GM19397 (cell line): ENCODE measurements at regions not wholly inside any gene's neighbourhood (a gene's known extent, or its start where the extent isn't known, plus 50 kb on each side); places are given as distances from the start of the nearest gene placed in this dataset.
"Not testable (repeated sequence)": the region's sequence is repeated elsewhere in the genome, so short reads cannot be mapped to it uniquely, and the experiment has no call there.

Experiments used
- ATAC-seq: cut with Tn5 transposase; IDR thresholded peaks from one replicate; pipeline ENCODE4 v1.9.1; 2021; ENCODE audit warnings: mild to moderate bottlenecking, moderate library complexity; ENCODE audit not compliant: unreplicated experiment

DNA sequence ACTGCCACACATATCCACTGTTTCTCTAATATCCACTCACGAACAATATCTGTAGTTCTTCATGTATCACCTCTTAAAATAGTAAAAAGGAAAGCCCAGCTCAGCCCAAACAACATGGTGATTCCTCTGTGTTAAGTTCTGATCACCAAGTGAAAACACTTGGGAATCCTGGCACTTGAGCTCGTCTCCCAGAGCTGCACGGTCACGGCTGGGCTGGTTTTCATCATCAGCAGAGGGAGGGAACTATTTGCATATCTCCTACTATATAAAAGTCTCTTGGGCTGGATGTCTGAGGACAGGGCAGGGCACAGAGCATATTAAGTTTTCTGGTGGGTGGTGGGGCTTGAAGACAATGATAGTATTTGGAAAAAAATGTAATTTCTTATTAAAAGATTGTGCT lies 870.6 kb downstream of the TMEM121 start:
- no peak for ATAC-seq

DNA sequence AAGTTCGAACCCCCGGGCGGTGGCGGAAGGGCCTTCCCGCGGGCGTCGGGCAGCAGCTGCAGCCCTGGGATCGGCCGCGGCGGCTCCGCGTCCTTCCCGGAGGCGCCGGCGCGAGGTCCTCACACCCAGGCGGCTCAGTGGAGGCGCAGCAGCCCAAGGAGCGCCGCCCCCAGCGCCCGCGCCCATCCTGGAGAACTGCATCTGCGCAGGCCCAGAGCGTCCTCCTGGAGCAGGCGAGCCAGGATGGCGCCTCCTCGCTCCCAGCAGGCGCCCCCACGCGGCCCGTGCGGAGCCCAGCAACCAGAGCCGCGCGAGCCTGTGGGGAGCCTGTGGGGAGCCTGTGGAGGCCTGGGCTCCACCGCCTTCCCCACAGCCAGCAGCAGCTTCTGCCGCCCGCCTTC lies 872.5 kb downstream of the TMEM121 start:
- not testable (repeated sequence) for ATAC-seq

DNA sequence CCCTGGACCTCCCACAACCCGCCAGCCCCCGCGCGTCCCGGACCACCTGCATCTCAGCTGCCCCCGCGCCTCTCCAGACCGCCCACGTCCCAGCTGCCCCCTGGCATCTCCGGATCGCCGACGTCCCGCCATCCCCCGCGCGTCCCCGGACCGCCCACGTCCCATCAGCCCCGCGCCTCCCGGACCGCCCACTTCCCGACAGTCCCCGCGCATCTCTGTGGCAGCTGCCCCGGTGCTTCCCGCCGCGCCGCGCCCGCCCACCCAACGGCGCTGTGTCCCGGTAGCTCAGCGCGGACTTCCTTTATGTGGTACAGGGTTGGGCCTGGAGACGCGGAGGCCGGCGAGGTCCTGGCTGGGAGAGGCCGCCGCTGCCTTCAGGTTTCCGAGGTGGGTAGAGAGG lies 874.9 kb downstream of the TMEM121 start:
- not testable (repeated sequence) for ATAC-seq

DNA sequence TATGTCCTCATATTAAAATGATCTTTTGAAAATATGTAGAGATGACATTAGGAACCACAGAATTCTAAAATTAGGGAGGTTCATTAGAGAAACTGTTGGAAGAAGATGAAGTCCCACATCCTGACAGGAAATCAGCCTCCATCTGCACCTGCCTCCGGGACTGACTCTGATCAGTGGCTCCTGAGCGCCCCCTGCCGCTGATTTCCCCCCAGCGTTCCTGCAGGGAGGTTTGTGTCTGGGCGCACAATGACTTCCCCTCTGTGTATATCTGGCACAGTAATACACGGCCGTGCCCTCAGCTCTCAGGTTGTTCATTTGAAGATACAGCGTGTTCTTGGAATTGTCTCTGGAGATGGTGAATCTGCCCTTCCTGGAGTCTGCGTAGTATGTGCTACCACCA lies 883.8 kb downstream of the TMEM121 start:
- not testable (repeated sequence) for ATAC-seq

DNA sequence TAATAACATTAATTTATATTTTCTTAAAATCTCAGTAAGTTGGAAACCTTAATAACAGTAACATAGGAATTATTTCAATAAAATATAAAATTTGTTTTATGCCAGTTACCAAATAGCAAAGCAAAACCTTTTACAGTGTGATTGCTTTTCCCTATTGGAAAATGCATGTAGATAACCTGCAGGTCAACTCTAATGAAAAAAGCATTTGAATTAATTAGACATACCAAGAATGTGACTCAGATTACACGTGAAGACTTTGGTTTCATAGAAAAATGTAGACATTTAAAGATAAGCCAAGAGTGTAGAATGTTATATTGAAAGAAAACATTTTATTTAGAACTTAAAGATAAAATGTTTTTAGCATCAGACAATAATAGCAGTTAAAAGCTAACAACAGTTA lies 888.1 kb downstream of the TMEM121 start:
- no peak for ATAC-seq

DNA sequence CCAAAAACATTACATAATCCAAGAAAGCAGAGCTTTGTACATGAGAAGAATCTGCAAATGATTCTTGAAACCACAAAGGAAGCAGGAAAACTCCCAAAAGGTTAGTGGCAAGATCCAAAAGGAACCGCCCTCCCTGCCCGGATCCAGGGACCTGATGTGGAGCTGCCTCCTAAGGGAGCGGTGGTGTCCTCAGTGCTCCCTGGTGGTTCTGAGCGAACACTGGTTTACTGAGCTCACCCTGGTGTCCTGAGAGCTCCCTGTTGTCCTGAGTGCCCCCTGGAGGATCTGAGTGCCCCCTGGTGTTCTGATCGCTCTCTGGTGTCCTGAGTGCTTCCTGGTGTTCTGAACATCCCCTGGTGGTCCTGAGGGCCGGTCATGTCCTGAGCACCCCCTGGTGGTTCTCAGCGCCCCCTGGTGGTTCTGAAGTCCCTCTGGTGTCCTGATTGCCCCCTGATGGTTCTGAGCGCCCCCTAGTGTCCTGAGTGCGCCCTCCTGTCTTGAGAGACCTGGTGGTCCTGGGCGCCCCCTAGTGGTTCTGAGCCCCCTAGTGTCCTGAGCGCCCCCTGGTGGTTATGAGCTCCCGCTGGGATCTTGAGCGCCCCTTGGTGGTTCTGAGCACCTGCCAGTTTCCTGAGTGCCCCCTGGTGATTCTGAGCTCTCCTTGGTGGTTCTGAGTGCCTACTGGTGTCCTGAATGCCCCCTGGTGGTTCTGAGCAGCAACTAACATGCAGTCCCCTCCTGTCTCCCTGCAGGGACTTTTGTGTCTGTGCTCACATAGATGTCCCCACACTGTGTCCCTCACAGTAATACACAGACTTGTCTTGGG lies 891.1 kb downstream of the TMEM121 start:
- peak; percentile 87 for ATAC-seq

DNA sequence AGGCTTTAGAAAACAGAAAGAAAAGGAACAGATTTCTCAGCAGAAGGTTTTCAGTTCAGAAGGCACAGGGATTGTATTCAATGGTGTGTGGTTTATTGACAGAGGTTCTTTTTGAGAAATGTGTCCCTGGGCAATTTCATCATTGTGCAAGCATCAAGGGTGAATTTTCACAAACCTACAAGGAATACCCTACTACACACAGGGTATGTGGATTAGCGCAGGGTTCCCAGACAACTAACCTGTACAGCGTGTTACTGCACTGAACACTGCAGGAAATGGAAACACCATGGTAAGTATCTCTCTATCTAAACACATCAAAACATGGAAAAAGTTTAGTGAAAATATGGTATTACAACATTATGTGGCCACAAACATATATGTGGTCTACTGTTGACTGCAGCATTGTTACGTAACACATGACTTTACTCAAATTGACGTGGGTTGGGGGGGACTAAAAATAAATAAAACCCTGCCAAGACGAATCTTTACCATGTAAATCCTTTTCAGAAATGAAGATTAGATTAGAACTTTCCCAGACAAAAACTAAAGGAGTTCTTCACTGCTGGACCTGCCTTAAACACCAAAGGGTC lies 893.1 kb downstream of the TMEM121 start:
- ATAC-seq = no peak

DNA sequence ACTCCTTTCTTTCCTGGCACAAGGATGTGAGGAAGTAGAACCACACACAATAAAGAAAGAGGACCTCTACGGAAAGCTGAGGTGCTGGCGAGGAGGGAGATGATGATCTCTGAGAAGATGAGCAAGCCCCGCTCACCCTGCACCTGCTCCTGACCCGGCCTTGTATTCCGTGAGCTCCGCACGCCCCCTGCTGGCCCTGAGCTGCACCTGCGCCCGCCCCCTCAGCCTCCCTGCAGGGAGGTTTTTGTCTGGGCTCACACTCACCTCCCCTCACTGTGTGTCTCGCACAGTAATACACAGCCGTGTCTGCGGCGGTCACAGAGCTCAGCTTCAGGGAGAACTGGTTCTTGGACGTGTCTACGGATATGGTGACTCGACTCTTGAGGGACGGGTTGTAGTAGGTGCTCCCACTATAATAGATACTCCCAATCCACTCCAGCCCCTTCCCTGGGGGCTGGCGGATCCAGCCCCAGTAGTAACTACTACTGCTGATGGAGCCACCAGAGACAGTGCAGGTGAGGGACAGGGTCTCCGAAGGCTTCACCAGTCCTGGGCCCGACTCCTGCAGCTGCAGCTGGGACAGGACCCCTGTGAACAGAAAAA lies 895.1 kb downstream of the TMEM121 start:
- ATAC-seq = not testable (repeated sequence)

DNA sequence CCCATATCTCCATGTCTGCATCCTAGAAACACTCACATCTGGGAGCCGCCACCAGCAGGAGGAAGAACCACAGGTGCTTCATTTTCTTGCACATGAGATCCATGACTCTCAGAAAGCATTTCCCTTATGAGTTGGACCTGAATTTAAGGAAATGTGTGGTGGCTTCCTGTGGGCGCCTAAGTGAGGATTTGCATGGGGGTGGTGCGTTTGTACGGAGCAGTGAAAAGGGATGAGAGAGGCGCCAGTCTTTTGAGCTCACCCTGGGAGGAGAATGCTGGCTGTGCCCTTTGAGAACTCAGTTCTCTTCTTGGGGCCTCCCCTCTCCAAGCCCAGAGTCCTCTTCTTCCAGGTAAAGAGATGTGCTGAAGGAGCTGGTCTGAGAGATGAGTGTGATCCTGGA lies 895.7 kb downstream of the TMEM121 start:
- ATAC-seq = no peak

DNA sequence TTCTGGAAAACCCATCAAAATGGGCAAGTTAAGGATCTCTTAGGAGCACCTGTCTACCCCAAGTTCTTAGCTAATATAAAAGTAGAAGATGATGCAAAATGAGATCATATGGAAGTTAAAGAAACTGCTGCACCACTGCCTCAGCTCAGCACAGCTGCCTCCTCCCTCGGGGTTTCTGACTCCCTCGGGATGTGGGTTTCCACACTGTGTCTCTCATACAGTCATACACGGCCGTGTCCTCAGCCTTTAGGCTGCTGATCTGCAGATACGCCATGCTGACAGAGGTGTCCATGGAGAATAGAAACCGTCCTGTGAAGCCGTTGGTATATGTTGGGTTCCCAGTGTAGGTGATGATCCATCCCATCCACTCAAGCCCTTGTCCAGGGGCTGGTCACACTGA lies 898.8 kb downstream of the TMEM121 start:
- ATAC-seq = not testable (repeated sequence)

DNA sequence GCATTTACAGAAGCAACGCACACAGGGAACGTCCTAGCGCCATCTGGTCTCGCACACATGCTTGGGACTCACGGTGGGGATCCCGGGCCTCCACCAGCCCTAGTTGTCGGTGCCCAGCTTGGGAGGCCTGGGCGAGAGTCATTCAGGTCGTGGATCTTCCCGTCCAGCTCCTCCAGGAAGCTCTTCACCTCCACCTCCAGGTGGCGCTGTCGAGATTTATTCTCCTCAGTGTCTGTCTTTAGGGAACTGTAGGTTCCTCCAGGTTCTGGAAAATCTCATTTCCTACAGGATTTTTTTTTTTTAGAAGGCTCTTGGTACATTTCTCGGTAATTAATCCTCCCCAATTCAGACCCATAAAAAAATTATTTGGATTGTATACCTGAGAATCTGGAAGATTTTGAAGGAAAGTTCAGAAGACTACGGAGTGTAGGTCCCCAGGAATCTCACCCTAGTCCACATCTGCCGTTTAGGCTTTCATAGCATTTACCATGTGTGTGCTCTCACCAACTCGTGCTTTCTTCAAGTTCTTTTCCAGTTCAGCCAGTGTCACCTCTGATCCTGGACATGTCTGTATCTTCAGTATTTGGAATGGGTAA lies 910.0 kb downstream of the TMEM121 start:
- ATAC-seq = no peak

DNA sequence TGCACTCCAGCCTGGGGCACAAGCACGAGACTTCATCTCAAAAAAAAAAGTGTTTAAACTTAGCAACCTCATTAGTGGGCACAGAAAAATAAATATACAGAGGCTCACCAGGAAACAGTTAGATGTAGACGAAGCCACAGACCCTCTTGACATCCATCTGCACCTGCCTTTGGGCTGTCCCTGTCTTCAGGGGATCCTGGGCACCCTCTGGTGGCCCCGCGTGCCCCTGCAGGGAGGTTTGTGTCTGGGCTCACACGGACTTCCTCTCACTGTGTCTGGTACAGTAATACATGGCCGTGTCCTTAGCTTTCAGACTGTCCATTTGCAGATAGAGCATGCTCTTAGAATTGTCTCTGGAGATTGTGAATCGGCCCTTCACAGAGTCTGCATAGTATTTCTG lies 916.5 kb downstream of the TMEM121 start:
- ATAC-seq = no peak

DNA sequence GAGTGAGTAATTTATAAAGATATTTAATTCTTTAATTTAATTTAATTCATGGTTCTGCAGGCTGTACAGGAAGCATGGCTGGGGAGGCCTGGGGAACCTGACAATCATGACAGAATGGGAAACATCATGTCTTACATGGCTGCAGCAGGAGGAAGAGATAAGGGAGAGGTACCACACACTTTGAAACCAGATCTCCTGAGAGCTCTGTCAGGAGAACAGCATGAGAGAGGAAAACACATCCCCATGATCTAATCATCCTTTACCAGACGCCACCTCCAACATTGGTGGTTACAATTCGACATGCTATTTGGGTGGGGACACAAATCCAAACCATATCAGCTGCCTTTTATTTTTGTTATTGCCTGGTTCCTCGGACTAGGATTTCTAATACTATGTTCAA lies 928.6 kb downstream of the TMEM121 start:
- ATAC-seq = no peak

DNA sequence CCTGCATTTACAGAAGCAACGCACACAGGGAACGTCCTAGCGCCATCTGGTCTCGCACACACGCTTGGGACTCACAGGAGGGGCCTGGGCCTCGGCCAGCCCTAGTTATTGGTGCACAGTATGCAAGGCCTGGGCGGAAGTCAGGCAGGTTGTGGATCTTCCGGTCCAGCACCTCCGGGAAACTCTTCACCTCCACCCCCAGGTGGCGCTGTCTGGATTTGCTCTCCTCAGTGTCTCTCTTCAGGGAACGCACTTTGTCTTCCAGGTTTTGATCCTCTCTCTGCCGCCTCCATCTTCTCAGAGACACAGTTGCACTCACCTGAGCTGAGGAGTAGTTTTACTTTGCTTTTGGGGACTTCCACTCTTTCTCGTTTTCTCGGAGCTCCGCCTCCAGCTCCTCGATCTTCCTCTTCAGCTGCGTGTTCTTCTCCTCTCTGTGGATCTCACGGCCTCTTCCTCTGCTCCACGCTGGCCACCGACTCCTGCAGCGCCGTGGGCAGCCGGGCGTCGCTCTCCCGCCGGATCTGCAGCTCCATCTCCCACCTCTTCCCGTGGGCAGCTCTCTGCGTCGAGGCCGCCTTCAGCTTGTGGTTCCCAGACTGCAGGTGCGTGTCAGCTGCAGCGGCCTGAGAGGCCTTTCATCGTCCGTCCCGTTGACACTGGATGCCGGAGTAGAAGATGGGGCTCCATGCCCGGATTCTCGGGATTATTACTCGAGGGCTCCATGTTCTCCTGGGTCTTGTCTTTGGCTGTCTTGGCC lies 933.8 kb downstream of the TMEM121 start:
- ATAC-seq = no peak

DNA sequence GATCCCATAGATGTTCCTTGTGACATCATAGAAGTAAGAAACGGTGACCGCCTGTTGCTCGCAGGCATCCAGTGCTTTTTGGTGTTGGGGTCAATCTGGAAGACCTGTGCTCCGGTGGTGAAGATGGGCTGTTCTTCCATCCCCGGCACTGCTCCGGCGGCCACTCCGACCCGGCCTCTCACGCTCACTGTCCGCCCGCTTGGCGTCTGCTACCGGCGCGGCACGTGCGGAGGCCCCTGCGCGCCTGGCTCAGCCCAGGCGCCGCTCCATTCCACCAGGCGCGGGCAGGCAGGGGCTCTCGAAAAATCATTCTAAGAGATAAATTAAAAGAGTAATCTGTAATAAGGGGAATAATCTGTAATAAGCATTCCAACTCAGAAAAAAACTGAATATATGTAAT lies 934.5 kb downstream of the TMEM121 start:
- no peak for ATAC-seq

DNA sequence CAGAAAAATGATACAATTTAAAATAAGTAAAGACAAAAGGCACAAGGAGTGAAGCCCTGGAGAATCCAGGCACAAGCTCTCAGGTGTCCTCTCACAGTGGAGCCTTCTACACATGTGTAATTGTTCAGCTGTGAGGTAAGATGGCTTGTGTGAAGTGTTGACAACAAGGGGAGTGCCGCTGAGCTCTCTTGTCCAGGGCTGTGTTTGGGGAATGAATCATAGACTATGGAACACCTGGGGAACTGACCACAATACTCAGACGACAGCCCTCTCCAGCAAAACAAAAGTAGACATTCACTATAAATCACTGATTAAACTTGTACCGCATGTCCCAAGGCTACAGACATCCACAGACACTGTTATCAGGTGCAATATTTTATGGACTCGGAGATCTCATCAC lies 940.1 kb downstream of the TMEM121 start:
- ATAC-seq = not testable (repeated sequence)

DNA sequence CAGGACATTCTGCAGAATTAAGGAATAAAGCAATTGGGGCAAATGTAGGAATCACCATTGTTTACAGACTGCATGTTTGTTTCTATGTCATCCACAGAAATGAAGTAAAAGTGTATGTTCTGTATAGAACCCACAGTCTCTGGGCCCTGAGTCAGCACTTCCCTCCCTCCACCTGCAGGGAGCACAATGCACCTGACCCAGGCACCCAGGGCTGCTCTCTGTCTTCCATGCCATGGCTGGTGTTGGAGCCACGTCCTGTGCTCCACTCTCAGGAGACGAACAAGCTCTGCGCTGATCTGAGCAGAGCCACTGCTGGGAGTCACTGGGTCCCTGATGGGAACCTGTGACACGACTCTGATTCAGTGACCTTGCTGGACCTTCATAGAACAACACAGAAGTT lies 942.5 kb downstream of the TMEM121 start:
- ATAC-seq = not testable (repeated sequence)

DNA sequence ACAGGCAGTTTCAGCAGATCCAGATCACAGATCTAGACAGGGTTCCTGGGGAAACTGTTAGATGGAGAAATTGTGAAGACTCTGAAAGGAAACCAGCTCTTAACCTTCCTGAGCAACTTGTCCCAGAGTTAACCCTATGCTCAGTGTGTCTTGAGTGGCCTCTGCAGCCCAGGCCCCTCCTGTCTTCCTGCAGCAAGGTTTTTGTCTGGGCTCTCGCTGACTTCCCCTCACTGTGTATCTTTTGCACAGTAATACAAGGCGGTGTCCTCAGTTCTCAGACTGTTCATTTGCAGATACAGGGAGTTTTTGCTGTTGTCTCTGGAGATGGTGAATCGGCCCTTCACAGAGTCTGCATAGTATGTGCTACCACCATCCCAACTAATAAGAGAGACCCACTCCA lies 943.6 kb downstream of the TMEM121 start:
- not testable (repeated sequence) for ATAC-seq

DNA sequence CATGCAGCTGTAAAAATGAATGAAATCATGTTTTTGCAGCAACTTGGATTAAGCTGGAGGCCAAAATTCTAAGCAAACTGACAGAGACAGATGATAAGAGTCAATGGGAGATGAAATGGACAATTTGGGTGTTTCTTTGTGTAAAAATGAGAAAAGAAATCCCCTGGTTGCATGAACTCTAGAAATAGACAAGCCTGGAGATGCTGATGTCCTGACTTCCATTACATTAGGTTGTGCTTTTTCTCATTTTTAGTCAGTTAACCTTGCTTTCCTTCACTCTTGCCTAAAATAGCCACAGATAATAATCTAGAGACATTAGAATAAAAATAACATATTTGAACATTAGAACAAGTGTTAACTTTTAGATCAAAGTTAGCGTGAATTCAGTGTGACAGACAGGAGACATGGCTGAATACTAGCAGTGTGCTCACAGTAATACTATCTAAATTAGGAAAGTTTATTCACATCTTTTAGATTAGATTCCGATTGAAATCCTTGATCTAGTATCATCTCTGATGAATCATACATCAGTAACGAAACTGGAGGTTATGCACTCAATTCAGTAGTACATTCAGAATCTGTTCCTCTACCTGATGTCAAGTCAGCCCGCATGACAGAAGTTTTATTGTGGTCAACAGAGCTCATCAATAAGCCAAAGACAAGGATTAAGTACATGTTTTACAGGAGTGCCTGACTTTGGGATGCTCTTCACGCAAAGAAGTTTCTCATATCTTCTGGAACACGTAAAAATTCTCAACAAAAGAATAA lies 948.1 kb downstream of the TMEM121 start:
- ATAC-seq = not testable (repeated sequence)

DNA sequence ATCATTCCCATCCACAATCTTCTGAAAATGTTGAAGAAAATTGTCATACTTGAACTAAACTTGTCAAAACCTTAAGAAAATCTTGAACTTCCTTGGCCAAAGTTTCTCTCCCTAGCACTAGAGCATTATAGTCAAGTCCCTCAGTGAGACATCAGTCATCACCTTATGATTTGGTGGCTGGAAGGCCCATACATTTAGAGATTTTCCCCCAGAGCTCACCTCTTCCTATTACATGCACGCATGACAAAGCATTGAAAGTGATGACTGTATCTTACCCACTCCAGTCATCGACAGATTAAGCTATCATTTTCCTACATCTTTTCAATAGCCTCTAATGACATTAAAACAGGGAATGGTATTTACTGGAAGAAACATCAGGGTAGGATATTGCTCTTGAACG lies 948.8 kb downstream of the TMEM121 start:
- ATAC-seq = not testable (repeated sequence)
